ENCODE measurements at regions not wholly inside any gene's neighbourhood (a gene's known extent, or its start where the extent isn't known, plus 50 kb on each side); places are given as distances from the start of the nearest gene placed in this dataset.

- TF ChIP-seq CTCF (IDR thresholded peaks at IDR 0.05): no peak
- TF ChIP-seq ZFX (IDR thresholded peaks at IDR 0.05; ENCODE audit: borderline replicate concordance): no peak
Observed at GRCh38 chr10:29761916-29762315, 127.1 kb upstream of the SVIL start.
